ENCODE measurements at regions not wholly inside any gene's neighbourhood (a gene's known extent, or its start where the extent isn't known, plus 50 kb on each side); places are given as distances from the start of the nearest gene placed in this dataset.

DNA sequence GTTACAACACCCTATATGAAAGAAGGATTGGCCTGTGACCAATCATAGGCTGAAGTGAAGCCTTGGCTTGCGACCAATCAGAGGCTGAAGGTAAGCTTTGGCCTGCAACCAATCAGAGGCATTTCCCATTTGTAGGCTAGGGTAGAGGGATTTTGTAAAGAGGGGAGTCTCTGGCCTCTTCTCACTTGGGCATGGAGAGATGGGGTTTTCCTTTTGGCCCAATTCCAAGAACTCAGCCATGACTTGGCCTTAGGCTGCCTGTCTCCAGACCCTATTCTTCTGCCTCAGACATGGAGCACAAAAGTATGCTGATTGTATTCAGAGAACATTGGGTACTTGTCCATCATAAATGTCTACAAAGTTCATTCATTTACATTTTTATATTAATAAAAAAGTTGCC is 308.3 kb downstream of the UTRN start:
- Mint-ChIP-seq H3K27me3 (ENCODE audit: unreplicated experiment) (no peaks in the 10 kb centered on the region), H3K4me1 (ENCODE audit: low read depth, unreplicated experiment) (no peaks in the 10 kb centered on the region), H3K27ac (ENCODE audit: unreplicated experiment) (no peak overlapping the region), H3K36me3 (ENCODE audit: insufficient read depth, unreplicated experiment) (no peaks in the 10 kb centered on the region), H3K9me3 (ENCODE audit: low read depth, unreplicated experiment) (no peaks in the 10 kb centered on the region), H3K4me3 (ENCODE audit: low read depth, unreplicated experiment) (no peak overlapping the region)
- no TSS peak for BruUV-seq (replicated peaks)
- intact Hi-C loops (cut with micrococcal nuclease; ENCODE audit: unreplicated experiment), result no loop called here
- CTCF ChIA-PET, result no interaction called here
- TF ChIP-seq, protein P1, sequence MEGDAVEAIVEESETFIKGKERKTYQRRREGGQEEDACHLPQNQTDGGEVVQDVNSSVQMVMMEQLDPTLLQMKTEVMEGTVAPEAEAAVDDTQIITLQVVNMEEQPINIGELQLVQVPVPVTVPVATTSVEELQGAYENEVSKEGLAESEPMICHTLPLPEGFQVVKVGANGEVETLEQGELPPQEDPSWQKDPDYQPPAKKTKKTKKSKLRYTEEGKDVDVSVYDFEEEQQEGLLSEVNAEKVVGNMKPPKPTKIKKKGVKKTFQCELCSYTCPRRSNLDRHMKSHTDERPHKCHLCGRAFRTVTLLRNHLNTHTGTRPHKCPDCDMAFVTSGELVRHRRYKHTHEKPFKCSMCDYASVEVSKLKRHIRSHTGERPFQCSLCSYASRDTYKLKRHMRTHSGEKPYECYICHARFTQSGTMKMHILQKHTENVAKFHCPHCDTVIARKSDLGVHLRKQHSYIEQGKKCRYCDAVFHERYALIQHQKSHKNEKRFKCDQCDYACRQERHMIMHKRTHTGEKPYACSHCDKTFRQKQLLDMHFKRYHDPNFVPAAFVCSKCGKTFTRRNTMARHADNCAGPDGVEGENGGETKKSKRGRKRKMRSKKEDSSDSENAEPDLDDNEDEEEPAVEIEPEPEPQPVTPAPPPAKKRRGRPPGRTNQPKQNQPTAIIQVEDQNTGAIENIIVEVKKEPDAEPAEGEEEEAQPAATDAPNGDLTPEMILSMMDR (IDR thresholded peaks at IDR 0.05; ENCODE audit: unreplicated experiment), result no peak
- no peak for DNase-seq

DNA sequence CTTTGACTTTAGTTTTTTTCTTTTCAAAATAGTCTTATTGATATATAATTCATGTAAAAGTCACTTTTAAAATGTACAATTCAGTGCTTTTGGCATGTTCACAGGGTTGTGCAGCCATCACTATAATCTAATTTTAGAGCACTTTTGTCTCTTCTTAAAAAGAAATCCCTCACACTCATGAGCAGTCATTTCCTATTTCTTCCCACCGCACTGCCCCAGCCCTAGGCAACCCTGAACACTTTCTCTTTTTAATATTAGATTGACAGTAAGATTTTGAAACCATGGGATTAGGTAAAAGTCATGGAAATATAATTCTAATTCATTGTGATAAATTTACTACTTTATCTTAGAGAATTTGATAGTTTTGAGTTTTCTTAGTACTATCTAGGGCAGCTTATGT is 309.4 kb downstream of the UTRN start:
- CTCF ChIA-PET, result no interaction called here
- H3K4me3 Mint-ChIP-seq (ENCODE audit: low read depth, unreplicated experiment), result no peak overlapping the region

DNA sequence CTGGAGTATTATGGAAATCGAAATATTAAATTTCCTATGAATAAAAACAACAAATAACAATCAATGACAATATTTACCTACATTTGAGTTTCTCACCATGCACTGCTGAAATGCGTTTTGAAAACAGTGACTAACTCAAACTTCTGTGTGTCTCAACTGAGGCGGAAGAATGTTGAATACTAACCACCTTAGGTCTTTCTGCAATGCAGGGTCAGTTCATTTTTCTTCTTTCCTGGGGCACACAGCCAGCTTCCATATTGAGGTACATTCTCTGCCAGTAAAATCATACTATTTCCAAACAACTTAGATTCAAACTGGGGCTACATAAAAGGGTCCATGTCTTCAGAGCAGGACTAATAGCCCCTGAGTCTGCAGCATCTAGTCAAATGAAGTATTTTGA is 310.1 kb downstream of the UTRN start:
- Mint-ChIP-seq H3K27me3 (ENCODE audit: unreplicated experiment) (no peaks in the 10 kb centered on the region), H3K4me1 (ENCODE audit: low read depth, unreplicated experiment) (no peaks in the 10 kb centered on the region), H3K9me3 (ENCODE audit: low read depth, unreplicated experiment) (no peaks in the 10 kb centered on the region), H3K27ac (ENCODE audit: unreplicated experiment) (no peak overlapping the region), H3K4me3 (ENCODE audit: low read depth, unreplicated experiment) (no peak overlapping the region), H3K36me3 (ENCODE audit: insufficient read depth, unreplicated experiment) (no peaks in the 10 kb centered on the region)
- TF ChIP-seq, protein P1 (IDR thresholded peaks at IDR 0.05; ENCODE audit: unreplicated experiment), result no peak
- BruUV-seq (replicated peaks), result no TSS peak
- no peak for DNase-seq
- CTCF ChIA-PET, result no interaction called here
- intact Hi-C loops (cut with micrococcal nuclease; ENCODE audit: unreplicated experiment), result no loop called here

More for the DNA sequence above, 309.4 kb downstream of the UTRN start:
- DNase-seq, result no peak
- Mint-ChIP-seq H3K27ac (ENCODE audit: unreplicated experiment) (no peak overlapping the region), H3K27me3 (ENCODE audit: unreplicated experiment) (no peaks in the 10 kb centered on the region), H3K4me1 (ENCODE audit: low read depth, unreplicated experiment) (no peaks in the 10 kb centered on the region), H3K36me3 (ENCODE audit: insufficient read depth, unreplicated experiment) (no peaks in the 10 kb centered on the region), H3K9me3 (ENCODE audit: low read depth, unreplicated experiment) (no peaks in the 10 kb centered on the region)
- intact Hi-C loops (cut with micrococcal nuclease; ENCODE audit: unreplicated experiment), result no loop called here
- TF ChIP-seq, protein P1 (IDR thresholded peaks at IDR 0.05; ENCODE audit: unreplicated experiment), result no peak
- BruUV-seq (replicated peaks), result no TSS peak

DNA sequence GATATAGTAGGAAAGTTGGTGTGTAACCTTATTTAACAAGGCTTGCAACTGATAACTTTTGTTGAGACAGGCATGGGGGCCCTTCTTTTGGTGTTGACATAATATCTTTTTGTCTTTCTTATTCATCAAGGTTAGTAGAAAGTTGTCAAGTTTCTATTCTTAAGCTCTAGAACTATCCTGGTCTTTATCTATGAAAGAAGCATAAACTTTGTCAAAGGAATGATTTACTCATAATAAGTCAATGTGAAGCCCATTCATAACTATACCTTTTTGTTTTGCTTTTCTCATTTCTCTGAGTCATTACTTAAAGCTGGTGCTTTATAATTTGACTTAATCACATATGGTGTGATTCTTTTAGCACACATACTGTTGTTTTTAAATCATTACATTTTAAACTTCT is 312.4 kb downstream of the UTRN start:
- no peaks in the 10 kb centered on the region for H3K9me3 Mint-ChIP-seq (ENCODE audit: low read depth, unreplicated experiment)
- H3K27me3 Mint-ChIP-seq (ENCODE audit: unreplicated experiment), result no peaks in the 10 kb centered on the region
- intact Hi-C loops (cut with micrococcal nuclease; ENCODE audit: unreplicated experiment), result no loop called here
- no peaks in the 10 kb centered on the region for H3K36me3 Mint-ChIP-seq (ENCODE audit: insufficient read depth, unreplicated experiment)
- no peak overlapping the region for H3K4me3 Mint-ChIP-seq (ENCODE audit: low read depth, unreplicated experiment)
- DNase-seq, result no peak
- CTCF ChIA-PET, result interaction anchor here (0.7 kb wide), 1 partner anchor 1487 kb away, joined by 3 read pairs; no protein-coding TSS in a partner anchor
- H3K27ac Mint-ChIP-seq (ENCODE audit: unreplicated experiment), result no peak overlapping the region
- TF ChIP-seq, protein P1 (IDR thresholded peaks at IDR 0.05; ENCODE audit: unreplicated experiment), result no peak
- no peaks in the 10 kb centered on the region for H3K4me1 Mint-ChIP-seq (ENCODE audit: low read depth, unreplicated experiment)
- BruUV-seq (replicated peaks), result no TSS peak
